ENCODE measurements at regions not wholly inside any gene's neighbourhood (a gene's known extent, or its start where the extent isn't known, plus 50 kb on each side); places are given as distances from the start of the nearest gene placed in this dataset.
A peak's percentile ranks its signal among the peaks of the same experiment; 100 is the strongest.

GRCh38 chr12:91395628-91396135 is 213.1 kb upstream of the DCN start:
- DNase-seq = no peak

GRCh38 chr12:91394903-91395302 is 212.3 kb upstream of the DCN start:
- no peak for DNase-seq

- peak; percentile 73 for DNase-seq
Observed at GRCh38 chr12:91388573-91388972, 206.0 kb upstream of the DCN start.

GRCh38 chr12:91387461-91388134 is 205.0 kb upstream of the DCN start:
- DNase-seq = no peak

GRCh38 chr12:91384806-91385205 is 202.2 kb upstream of the DCN start:
- DNase-seq = no peak

GRCh38 chr12:91384366-91384765 is 201.7 kb upstream of the DCN start:
- DNase-seq = no peak

GRCh38 chr12:91383099-91383498 is 200.5 kb upstream of the DCN start:
- no peak for DNase-seq

GRCh38 chr12:91382081-91382543 is 199.5 kb upstream of the DCN start:
- DNase-seq = peak; percentile 97

GRCh38 chr12:91381309-91381804 is 198.7 kb upstream of the DCN start:
- DNase-seq = peak; percentile 98

GRCh38 chr12:91380631-91381030 is 198.0 kb upstream of the DCN start:
- DNase-seq = peak; percentile 37

GRCh38 chr12:91379051-91379775 is 196.6 kb upstream of the DCN start:
- no peak for DNase-seq

- no peak for DNase-seq
Observed at GRCh38 chr12:91377436-91377835, 194.8 kb upstream of the DCN start.

GRCh38 chr12:91373086-91373485 is 190.5 kb upstream of the DCN start:
- no peak for DNase-seq

- no peak for DNase-seq
Observed at GRCh38 chr12:91370086-91370868, 187.7 kb upstream of the DCN start.

- no peak for DNase-seq
Observed at GRCh38 chr12:91368613-91369012, 186.0 kb upstream of the DCN start.

GRCh38 chr12:91367234-91367849 is 184.7 kb upstream of the DCN start:
- peak; percentile 37 for DNase-seq

GRCh38 chr12:91364471-91365184 is 182.0 kb upstream of the DCN start:
- no peak for DNase-seq

- DNase-seq = peak; percentile 81
Observed at GRCh38 chr12:91361864-91362263, 179.2 kb upstream of the DCN start.

- DNase-seq = no peak
Observed at GRCh38 chr12:91357381-91357780, 174.8 kb upstream of the DCN start.

GRCh38 chr12:91356405-91356804 is 173.8 kb upstream of the DCN start:
- DNase-seq = no peak
